GM18498 (cell line): ENCODE measurements at regions not wholly inside any gene's neighbourhood (a gene's known extent, or its start where the extent isn't known, plus 50 kb on each side); places are given as distances from the start of the nearest gene placed in this dataset.
"Not testable (repeated sequence)": the region's sequence is repeated elsewhere in the genome, so short reads cannot be mapped to it uniquely, and the experiment has no call there.

Experiments
- ATAC-seq: cut with Tn5 transposase; IDR thresholded peaks from one replicate; pipeline ENCODE4 v1.9.1; 2021; ENCODE audit warnings: mild to moderate bottlenecking, moderate library complexity; ENCODE audit not compliant: unreplicated experiment

DNA sequence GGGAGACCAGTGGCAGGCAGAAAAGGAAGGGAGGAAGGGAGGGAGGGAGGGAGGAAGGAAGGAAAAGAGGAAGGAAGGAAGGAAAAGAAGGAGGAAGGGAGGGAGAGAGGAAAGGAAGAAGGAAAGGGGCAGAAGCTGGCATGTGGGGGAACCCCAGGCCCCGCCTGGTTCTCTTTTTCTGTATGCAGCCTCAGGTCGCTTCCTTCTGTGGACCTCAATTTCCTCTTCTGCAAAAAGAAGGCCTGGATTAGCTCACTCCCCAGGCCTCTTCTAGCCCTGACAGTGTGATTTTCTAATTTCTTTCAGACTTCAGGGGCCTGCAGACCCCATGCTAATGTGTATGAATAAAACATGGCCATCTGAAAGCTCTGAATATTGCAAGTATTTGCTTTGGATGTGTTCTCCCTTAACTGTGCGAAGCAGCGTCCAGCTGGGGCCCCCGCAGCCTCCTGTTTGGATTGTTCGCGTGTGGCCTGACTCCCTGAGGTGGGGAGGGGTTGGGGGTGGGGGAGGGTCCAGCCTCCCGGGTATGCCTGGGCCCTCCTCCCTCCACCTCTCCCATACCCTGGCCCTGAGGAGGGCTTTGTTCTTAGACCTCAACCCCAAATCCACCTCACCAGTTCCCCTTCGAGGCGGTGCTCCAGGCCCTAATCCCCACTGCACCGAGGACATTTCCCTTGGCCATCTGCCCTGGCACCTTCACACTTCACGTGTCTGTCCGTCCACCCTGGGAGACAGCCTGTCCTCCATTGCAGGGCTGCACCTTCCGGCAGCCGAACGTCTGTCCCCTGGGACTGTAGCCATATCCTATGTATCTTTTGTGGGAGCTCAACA, 199.9 kb upstream of the ATP6AP2 start:
- no peak for ATAC-seq

DNA sequence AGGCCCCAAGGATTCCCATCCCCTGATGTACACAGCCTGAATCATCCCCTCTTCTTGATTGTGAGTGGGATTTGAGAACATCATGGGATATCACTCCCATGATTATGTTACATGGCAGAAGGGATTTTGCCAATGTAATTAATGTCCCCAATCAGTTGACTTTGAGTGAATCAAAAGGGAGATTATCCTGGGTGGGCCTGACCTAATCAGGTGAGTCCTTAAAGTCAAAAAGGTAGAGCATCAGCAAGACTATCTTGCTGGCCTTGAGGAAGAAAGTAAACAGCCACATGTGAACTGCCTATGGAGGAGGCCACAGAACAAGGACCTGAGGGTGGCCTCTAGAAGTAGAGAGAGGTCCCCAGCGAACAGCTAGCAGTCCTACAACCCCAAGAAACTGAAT, 203.1 kb upstream of the ATP6AP2 start:
- no peak for ATAC-seq

DNA sequence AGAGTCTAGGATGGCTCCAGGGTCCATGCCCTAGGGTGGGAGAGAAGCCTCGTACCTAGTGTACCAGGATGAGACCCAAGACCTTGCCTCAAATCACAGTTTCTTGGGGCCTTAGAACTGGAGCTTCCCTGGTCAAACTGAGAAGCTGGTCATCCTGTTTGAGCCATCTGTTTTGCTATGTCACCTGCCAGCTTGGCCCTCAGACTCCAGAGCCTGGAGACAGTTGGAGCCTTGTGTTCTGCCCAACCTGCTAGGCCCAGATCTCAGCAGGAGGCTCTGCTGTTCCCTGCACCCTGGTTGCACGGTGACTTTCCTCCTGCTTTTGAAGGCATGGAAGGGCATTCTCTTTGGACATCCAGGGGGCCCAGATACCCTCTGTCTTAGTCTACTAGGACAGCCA, 206.3 kb upstream of the ATP6AP2 start:
- ATAC-seq = no peak

- no peak for ATAC-seq
Measured at GRCh38 chrX:40373641-40374040, 207.1 kb upstream of the ATP6AP2 start.

- no peak for ATAC-seq
Measured at GRCh38 chrX:40373025-40373424, 207.7 kb upstream of the ATP6AP2 start.

DNA sequence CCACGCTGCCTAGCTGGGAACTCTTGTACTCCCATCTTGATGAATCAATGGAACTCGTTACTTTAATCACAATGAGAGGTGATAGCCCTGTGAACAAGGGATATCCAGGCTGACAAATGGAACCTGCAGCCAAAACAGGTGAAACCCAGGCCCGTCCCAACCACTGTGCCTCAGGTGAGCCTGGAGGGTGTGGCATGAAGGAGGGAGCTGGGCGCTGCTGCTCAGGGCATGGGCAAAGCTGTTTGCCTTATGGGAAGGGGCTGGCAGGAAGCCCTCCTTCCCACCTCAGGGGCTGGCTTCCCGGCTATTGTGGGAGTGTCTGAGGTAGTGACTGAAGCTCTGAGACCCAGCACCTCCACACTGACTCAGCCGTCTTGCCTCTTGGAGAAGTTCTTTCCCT, 209.4 kb upstream of the ATP6AP2 start:
- no peak for ATAC-seq

GRCh38 chrX:40368611-40369061, 212.1 kb upstream of the ATP6AP2 start:
- no peak for ATAC-seq

- no peak for ATAC-seq
Measured at GRCh38 chrX:40366661-40367060, 214.1 kb upstream of the ATP6AP2 start.

DNA sequence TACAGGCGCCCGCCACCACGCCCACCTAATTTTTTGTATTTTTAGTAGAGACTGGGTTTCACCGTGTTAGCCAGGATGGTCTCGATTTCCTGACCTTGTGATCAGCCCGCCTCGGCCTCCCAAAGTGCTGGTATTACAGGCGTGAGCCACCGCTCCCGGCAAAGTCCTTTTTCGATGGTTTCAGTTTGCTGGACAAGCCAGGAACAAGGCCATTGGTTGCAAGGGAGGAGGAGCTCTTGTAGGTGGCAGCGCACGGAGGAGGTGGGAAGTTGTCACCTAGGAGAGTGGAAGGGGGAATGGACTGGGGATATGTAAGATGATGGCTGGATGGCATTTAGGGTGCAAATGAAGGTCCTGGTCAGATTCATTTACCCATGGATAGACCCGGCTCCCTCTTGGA, 218.5 kb upstream of the ATP6AP2 start:
- not testable (repeated sequence) for ATAC-seq

DNA sequence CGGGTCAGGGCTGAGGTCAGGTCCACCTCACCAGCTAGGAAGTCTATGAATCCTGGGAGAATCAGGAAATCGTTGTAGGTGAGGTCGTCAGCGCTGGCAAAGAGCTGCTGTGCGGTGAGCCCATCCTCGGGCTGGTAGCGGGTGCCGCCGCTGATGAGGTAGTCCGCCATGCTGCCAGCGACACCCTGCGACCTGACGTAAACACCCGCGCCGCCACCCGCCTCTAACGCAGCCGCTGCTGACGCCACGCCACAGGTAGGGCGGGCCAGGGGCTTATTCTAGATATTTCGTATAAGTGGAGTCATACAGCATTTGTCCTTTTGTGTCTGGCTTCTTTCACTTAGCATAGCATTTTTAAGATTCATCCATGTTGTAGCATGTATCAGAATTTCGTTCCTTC, 220.2 kb upstream of the ATP6AP2 start:
- no peak for ATAC-seq

DNA sequence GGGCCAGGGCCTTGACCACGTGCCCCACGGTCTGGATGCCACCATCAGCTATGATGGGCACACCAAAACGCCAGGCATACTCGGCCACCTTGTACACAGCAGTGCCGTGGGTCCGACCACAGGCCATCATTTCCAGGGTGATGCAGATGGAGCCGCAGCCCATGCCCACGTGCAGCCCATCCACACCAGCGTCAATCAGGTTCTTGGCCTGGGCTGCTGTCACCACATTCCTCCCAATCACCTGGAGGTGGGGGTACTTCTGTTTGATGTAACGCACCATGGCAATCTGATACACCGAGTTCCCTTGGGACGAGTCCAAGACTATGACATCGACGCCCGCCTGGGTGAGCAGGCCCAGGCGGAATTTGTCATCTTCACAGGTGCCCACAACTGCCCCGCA, 221.2 kb upstream of the ATP6AP2 start:
- no peak for ATAC-seq

DNA sequence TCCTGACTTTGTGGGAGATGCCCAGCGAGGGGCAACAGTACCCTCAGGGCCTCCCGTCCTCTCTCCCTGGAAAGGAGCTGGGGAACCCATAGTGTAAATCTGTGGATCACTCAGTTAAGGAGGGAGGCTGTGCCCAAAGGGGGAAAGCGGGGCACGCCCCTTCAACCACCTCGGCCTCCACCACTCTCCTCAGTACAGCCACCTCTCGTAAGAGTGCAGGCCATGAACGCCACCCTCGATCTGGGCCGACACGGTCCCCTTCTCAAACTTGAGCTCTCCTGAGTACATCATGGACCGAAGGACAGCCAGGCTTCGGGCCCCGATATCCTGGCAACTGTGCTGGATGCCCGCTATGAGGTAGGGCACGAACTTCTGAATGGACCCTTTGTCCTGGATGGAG, 221.8 kb upstream of the ATP6AP2 start:
- ATAC-seq = no peak

DNA sequence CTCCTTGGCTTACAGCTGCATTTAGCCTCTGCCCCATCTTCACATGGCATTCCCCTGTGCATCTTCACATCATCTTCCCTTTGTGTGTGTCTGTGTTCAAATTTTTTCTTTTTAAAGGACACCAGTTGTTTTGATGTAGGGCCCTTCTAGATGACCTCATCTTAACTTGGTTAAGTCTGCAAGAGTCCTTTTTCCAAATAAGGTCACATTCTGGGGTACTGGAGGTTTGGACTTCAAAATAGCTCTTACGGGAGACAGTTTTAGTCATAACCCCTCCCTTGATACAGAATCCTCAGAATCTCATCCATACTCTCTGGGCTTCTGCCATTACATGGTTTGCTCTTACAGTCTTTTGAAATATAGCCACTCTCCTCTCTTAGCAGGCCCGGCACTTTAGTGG, 231.5 kb upstream of the ATP6AP2 start:
- ATAC-seq = no peak

- no peak for ATAC-seq
Measured at GRCh38 chrX:40346379-40346778, 234.4 kb upstream of the ATP6AP2 start.

GRCh38 chrX:40343319-40343718, 237.5 kb upstream of the ATP6AP2 start:
- ATAC-seq = no peak

DNA sequence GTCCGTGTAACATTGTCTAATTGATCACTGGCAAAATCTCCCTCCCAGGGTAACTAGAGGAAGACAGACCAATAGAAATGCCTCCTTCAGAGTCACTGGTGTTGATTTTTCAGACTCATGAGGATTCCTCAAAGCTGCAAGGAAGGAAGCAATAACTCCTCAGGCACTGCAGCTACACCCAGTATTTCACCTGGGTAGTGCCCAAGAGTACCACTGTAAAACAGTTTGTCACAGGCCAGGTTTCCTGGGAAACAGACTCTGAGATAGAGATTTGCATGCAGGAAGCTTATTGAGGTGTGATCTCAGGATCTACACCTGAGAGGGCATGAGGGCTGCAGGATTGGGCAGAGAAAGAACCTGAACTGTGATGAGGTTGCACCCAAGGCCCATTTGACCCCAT, 240.7 kb upstream of the ATP6AP2 start:
- no peak for ATAC-seq

GRCh38 chrX:40333344-40333743, 235.6 kb upstream of the BCOR start:
- ATAC-seq = no peak

DNA sequence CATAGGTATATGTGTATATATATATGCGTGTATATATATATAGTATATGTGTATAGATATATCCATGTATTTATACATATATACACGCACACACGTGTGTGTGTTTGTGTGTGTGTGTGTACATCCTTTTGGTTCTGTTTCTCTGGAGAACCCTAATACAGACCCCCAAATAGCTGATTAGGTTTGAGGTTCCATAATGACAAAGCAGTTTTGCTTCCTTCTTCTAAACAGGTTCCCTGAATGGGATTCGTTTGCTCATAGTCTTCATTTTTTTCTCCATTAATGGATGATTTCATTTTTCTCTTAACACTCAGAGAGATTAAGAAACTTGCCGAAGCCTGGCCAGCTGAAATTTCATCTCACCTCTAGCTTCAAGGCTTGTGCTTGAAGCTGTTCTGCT, 234.0 kb upstream of the BCOR start:
- ATAC-seq = no peak

DNA sequence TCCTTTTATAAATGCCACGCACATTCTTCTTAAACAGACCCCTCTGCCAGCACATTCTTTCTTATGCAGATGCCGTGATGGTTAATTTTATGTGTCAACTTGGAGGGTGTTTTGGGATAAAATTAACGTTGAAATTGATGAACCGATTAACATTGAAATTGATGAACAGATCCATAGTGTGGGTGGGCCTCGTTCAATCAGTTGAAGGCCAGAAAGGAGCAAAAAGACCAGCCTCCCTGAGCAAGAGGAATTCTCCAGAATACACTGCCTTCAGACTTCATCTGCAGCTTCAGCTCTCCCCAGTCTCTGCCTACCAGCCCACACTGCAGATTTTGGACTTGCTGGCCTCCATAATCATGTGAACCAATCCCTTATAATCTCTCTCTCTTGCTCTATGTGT, 233.6 kb upstream of the BCOR start:
- no peak for ATAC-seq

GRCh38 chrX:40329616-40330015, 231.9 kb upstream of the BCOR start:
- no peak for ATAC-seq

- ATAC-seq = no peak
Measured at GRCh38 chrX:40327085-40327484, 229.3 kb upstream of the BCOR start.

DNA sequence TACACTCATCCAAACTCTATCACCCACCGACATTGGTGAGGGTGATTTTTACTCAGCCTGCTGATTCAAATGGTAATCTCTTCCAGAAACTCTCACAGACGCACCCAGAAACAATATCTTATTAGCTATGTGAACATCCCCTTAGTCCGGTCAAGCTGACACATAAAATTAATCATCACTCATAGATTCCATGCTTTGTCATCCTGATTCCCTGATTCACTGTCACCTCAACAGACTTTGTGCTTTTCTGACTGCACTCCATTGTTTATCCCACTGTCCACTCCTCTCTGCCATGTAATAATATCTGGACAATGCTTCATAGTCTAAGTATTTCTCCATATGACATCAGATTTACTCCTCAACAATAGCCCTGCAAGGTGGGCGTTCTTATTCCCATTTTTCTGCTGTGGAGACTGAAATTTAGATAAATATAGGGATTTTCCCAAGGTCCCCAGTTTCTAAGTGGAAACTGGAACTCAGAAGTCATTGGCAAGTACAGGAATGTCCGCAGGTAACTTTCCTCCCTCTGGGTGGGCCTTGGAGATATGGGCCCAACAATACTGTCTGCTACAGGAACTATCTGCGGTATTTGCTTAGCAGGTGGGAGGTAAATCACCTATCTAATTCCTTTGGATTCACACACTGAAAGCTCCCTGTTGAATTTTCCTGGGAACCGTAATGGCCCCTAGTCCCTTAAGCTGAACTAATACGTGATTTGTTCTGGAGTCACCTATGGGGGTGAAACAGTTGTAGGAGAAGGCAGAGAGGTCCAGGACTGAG, 228.6 kb upstream of the BCOR start:
- no peak for ATAC-seq
